ENCODE measurements at regions not wholly inside any gene's neighbourhood (a gene's known extent, or its start where the extent isn't known, plus 50 kb on each side); places are given as distances from the start of the nearest gene placed in this dataset.

GRCh38 chr2:105597011-105597805 is 147.5 kb upstream of the NCK2 start:
- H3K4me3 ChIP-seq (ENCODE audit: low read length), result no peak overlapping the region
- DNase-seq (ENCODE audit: low read depth), result no peak
- TF ChIP-seq, protein P1, sequence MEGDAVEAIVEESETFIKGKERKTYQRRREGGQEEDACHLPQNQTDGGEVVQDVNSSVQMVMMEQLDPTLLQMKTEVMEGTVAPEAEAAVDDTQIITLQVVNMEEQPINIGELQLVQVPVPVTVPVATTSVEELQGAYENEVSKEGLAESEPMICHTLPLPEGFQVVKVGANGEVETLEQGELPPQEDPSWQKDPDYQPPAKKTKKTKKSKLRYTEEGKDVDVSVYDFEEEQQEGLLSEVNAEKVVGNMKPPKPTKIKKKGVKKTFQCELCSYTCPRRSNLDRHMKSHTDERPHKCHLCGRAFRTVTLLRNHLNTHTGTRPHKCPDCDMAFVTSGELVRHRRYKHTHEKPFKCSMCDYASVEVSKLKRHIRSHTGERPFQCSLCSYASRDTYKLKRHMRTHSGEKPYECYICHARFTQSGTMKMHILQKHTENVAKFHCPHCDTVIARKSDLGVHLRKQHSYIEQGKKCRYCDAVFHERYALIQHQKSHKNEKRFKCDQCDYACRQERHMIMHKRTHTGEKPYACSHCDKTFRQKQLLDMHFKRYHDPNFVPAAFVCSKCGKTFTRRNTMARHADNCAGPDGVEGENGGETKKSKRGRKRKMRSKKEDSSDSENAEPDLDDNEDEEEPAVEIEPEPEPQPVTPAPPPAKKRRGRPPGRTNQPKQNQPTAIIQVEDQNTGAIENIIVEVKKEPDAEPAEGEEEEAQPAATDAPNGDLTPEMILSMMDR (IDR thresholded peaks at IDR 0.05; ENCODE audit: insufficient read depth, low read depth, low read length, missing control alignments), result no peak

DNA sequence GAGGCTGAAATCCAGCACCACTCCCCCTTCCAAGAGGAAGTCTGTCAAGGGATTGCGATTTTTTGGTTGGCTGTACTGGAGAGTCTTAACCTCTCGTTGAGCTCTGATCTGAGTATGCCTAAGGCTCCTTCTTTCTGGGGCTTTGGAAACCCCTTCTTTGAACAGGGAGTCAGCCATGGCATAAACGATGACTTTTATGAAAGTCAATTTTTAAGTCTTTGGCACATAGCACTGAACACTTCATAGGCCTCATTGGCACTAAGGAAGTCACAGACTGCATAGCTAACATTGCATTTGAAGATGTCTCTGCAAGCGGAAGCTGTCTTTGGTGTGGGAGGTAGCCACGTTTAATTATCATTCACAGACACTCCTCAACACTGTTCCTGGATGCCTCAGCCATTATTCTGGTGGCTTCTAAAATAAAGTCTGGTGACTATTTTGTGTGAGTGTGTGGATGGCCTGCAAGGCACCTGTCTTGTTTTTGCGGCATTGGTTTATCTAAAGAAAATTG is 148.2 kb upstream of the NCK2 start:
- TF ChIP-seq, protein P1 (IDR thresholded peaks at IDR 0.05; ENCODE audit: insufficient read depth, low read depth, low read length, missing control alignments), result no peak
- DNase-seq (ENCODE audit: low read depth), result no peak
- H3K4me3 ChIP-seq (ENCODE audit: low read length), result no peak overlapping the region

DNA sequence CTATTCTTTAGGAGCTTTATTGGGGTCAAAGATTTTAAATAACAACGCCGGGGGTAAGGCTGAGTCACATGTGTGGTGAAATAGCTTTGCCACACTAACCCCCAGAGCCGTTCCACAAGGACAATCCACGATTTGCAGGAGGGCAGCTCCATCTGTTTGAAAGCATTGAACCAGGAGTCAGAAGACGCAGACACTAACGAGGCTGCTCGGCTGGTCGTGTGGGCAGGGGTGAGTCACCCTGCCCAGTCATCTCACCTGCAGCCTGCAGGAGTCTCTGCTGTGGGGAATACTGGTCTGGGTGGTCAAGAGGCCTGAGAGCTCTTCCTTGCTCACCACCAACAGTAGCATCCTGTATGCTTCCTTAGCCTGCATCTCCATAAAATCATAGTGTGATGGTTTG is 149.2 kb upstream of the NCK2 start:
- TF ChIP-seq, protein P1 (IDR thresholded peaks at IDR 0.05; ENCODE audit: insufficient read depth, low read depth, low read length, missing control alignments), result peak; percentile 15
- peak; percentile 79 for DNase-seq (ENCODE audit: low read depth)
- H3K4me3 ChIP-seq (ENCODE audit: low read length), result no peak overlapping the region

DNA sequence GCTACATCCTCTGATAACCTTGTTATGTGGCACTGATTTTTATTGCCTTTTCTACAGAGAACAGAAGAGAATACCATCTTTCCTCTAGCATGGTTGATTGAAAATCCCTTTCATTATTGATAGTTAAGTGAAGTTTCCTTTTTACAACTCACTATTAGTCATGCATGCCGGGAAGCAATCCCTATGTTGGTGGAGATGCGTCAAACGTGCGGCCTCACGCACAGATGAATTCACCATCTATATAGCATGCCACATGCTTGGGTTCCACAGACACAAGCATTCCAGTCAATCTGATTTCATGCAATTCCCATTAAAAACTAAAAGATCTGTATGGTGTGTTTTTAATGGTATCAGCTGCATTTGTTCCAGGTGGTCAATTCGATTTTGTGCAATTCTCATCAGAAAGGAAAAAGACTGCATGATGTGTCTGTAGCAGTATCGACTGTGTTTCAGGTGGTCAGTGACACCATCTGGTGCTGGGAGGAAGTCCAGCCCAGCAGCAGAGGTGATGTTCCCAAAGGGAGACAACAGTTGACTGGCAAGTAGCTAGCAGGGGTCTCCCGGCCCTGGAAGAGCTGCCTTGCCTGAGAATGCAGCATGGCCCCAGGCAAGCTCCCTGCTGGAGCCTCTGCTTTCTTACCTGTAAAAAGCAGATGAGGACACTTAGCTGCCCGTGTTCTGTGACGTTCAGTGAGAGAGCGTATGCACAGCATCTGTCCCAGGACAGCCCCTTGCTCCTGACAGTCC is 151.3 kb upstream of the NCK2 start:
- DNase-seq (ENCODE audit: low read depth), result peak; percentile 71
- H3K4me3 ChIP-seq (ENCODE audit: low read length), result no peak overlapping the region
- TF ChIP-seq, protein P1 (IDR thresholded peaks at IDR 0.05; ENCODE audit: insufficient read depth, low read depth, low read length, missing control alignments), result no peak

GRCh38 chr2:105592288-105592687 is 152.4 kb upstream of the NCK2 start:
- DNase-seq (ENCODE audit: low read depth), result no peak
- no peak overlapping the region for H3K4me3 ChIP-seq (ENCODE audit: low read length)
- TF ChIP-seq, protein P1 (IDR thresholded peaks at IDR 0.05; ENCODE audit: insufficient read depth, low read depth, low read length, missing control alignments), result no peak

DNA sequence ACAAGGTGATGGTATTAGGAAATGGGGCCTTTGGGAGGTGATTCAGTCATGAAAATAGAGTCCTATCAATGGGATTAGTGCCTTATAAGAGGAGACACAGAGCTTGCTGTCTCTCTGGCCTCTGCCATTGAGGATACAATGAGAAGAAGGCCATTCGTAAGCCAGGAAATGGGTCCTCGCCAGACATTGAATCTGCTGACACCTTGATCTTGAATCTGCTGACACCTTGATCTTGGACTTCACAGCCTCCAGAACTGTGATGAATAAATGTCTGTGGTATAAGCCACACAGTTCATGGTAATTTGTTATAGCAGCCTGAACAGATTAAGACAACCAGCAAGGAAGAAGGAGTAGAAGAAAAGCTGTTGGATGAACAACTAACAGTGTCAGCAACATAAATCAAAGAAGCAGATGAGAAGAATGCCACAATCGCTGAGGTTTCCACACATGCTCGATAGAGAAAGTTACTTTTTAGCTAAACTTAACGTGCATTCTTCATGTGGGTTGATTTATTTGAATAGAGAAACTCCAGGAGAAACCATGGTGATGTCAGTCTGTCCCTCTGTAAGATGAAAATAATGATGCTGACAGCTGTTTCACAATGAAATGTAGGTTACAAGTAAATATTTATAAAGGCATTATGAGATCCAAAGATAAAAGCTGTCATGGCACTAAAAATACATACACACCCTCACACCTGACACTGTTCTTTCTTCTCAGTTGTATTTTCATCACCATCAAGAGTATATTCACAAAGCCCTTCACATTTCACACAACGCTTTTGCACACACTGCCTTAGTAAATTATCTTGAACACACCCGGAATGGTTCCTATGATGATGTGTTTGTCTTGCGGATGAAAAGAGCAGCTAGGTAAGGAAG is 153.7 kb upstream of the NCK2 start:
- TF ChIP-seq, protein P1 (IDR thresholded peaks at IDR 0.05; ENCODE audit: insufficient read depth, low read depth, low read length, missing control alignments), result no peak
- H3K4me3 ChIP-seq (ENCODE audit: low read length), result no peak overlapping the region
- DNase-seq (ENCODE audit: low read depth), result no peak

Data from epithelial cell of esophagus (primary cell).